PC-3 (cell line): ENCODE measurements at regions not wholly inside any gene's neighbourhood (a gene's known extent, or its start where the extent isn't known, plus 50 kb on each side); places are given as distances from the start of the nearest gene placed in this dataset.
"Not testable (repeated sequence)": the region's sequence is repeated elsewhere in the genome, so short reads cannot be mapped to it uniquely, and the experiment has no call there.

Experiments
- CTCF ChIP-seq: fragments of 300-600 bp; sonication (generic); conservative IDR thresholded peaks from 2 replicates; pipeline ENCODE4 v1.5.1; 2017; ENCODE audit warnings: antibody characterized with exemption, low read depth, mild to moderate bottlenecking, low read length
- EZH2 ChIP-seq: fragments of 300-600 bp; sonication (generic); IDR thresholded peaks from one replicate; pipeline ENCODE4 v1.6.1; 2017; ENCODE audit warnings: antibody characterized with exemption, mild to moderate bottlenecking, low read length; ENCODE audit not compliant: unreplicated experiment
- EZH2phosphoT487 ChIP-seq: fragments of 300-600 bp; sonication (generic); IDR thresholded peaks from 2 replicates; pipeline ENCODE4 v1.6.1; 2018; ENCODE audit warnings: mild to moderate bottlenecking, antibody characterized with exemption, low read length, borderline replicate concordance

DNA sequence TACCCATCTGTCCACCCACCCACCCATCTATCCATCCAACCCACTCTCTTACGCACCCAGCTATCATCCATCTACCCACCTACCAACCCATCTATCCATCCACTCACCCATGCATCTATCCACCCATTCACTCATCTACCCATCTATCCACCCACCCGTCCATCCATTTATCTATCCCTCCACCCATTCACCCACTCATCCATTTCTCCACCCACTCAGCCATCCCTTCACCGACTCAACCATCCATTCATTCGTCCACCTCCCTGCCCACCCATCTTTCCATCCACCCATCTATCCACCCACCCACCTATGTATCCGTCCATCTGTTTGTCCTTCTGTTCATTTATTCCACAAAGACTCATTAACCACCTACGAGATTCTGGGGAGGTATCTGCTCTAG, 103.3 kb downstream of the DEFB131A start:
- not testable (repeated sequence) for TF ChIP-seq CTCF, EZH2, EZH2phosphoT487
